ENCODE measurements at regions not wholly inside any gene's neighbourhood (a gene's known extent, or its start where the extent isn't known, plus 50 kb on each side); places are given as distances from the start of the nearest gene placed in this dataset.
A peak's percentile ranks its signal among the peaks of the same experiment; 100 is the strongest.

GRCh38 chr15:87606971-87607370 is 649.6 kb downstream of the NTRK3 start (continued):
- TF ChIP-seq EZH2phosphoT487 (IDR thresholded peaks at IDR 0.05; ENCODE audit: unreplicated experiment) (no peak), ZNF462 (CRISPR knock-in tag; IDR thresholded peaks at IDR 0.05) (no peak), POLR2AphosphoS5 (IDR thresholded peaks at IDR 0.05; ENCODE audit: low read depth) (no peak), ZNF114 (CRISPR knock-in tag; IDR thresholded peaks at IDR 0.05) (no peak), CREB1 (CRISPR knock-in tag; IDR thresholded peaks at IDR 0.05; ENCODE audit: low read depth) (no peak)

DNA sequence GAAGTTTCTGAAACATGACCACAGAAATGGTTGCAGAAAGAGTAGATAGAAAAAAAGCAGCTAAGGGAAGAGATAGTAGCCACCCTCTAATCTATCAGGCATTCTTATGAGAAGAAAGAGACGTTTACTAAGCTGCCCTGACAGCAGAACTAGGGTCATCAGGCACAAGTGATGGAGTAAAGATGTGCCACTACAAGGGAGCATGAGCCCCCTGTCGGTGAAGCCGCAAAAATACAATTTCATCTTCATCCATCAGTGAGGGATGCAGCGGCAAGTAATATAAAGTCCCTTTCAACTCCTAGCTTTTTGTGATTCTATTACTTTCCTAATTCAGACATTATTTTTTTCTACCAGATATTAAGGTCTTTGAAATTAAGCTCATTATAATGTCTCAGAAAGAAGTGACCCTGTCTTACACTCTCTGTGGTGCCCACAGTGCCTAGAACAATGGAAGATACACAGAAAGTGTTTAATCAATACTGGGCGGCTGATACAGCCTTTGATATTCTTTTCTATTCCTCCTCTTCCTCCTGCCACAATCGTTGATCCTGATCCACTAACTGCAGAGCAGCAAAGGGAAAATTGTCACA is 651.6 kb downstream of the NTRK3 start:
- H3K4me1 ChIP-seq (ENCODE audit: insufficient read depth), result no peaks in the 10 kb centered on the region
- TF ChIP-seq EZH2phosphoT487 (IDR thresholded peaks at IDR 0.05; ENCODE audit: unreplicated experiment), result no peak
- TF ChIP-seq CTCF (conservative IDR thresholded peaks at IDR 0.05; ENCODE audit: low read depth in 2 of 2), result peak; percentile 79 to 85
- no peak overlapping the region for H3K4me3 ChIP-seq
- Mint-ChIP-seq H3K4me1 (no peaks in the 10 kb centered on the region), H3K36me3 (ENCODE audit: low read depth) (no peaks in the 10 kb centered on the region), H3K9me3 (no peaks in the 10 kb centered on the region), H3K27me3 (ENCODE audit: insufficient read depth, low read depth, poor library complexity) (no peaks in the 10 kb centered on the region), H3K4me3 (no peak overlapping the region), H3K27ac (no peak overlapping the region)
- H3K27ac ChIP-seq (ENCODE audit: low read depth), result no peak overlapping the region
- H2AFZ ChIP-seq, result no peak overlapping the region
- no peaks in the 10 kb centered on the region for H3K79me2 ChIP-seq (replicated peaks; ENCODE audit: insufficient read depth)
- no peaks in the 10 kb centered on the region for H4K20me1 ChIP-seq (replicated peaks; ENCODE audit: insufficient read depth)
- H3K27me3 ChIP-seq (ENCODE audit: insufficient read depth), result no peaks in the 10 kb centered on the region
- peak; percentile 71 for DNase-seq (ENCODE audit: low spot score)
- peak; percentile 85 for ATAC-seq
- H3K9me2 ChIP-seq (ENCODE audit: insufficient read depth), result no peaks in the 10 kb centered on the region
- no peaks in the 10 kb centered on the region for H3K36me3 ChIP-seq (ENCODE audit: insufficient read depth)
- H3K4me2 ChIP-seq, result no peak overlapping the region
- no peaks in the 10 kb centered on the region for H3F3A ChIP-seq (replicated peaks; ENCODE audit: low read depth)
